PC-9 (cell line): ENCODE measurements at regions not wholly inside any gene's neighbourhood (a gene's known extent, or its start where the extent isn't known, plus 50 kb on each side); places are given as distances from the start of the nearest gene placed in this dataset.

Experiments
- EZH2 ChIP-seq: fragments of 200-600 bp; sonication (generic); IDR thresholded peaks from 2 replicates; pipeline ENCODE4 v1.8.0; 2017; ENCODE audit warnings: antibody characterized with exemption, low read depth
- TF ChIP-seq, protein P1 (sequence below): fragments of 200-600 bp; sonication (generic); conservative IDR thresholded peaks from 2 replicates; pipeline ENCODE4 v1.6.1; 2017; ENCODE audit warnings: mixed run types, antibody characterized with exemption, mild to moderate bottlenecking, moderate library complexity

DNA sequence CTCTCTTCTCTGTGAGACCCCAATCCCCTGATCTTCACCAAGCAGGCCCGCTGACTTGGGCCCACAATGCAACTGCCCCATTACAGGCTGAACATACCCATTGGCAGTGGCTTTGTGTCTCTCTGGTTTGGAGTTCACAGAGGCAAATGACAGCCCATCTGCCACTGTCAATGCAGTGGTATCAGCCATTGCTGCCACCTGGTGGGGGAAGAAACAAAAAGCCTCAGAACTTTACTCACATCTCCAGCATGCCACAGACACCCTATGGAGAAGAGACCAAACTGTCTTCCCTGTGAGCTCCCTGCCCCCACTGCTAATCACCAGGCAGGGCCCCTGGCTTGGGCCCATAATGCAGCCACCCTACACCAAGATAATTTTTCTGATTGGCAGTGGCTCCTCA is 729.3 kb upstream of the ACTRT1 start:
- TF ChIP-seq, protein P1, sequence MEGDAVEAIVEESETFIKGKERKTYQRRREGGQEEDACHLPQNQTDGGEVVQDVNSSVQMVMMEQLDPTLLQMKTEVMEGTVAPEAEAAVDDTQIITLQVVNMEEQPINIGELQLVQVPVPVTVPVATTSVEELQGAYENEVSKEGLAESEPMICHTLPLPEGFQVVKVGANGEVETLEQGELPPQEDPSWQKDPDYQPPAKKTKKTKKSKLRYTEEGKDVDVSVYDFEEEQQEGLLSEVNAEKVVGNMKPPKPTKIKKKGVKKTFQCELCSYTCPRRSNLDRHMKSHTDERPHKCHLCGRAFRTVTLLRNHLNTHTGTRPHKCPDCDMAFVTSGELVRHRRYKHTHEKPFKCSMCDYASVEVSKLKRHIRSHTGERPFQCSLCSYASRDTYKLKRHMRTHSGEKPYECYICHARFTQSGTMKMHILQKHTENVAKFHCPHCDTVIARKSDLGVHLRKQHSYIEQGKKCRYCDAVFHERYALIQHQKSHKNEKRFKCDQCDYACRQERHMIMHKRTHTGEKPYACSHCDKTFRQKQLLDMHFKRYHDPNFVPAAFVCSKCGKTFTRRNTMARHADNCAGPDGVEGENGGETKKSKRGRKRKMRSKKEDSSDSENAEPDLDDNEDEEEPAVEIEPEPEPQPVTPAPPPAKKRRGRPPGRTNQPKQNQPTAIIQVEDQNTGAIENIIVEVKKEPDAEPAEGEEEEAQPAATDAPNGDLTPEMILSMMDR, result peak; percentile 50
- no peak for TF ChIP-seq EZH2
